AG09319 (cell line): ENCODE measurements at regions not wholly inside any gene's neighbourhood (a gene's known extent, or its start where the extent isn't known, plus 50 kb on each side); places are given as distances from the start of the nearest gene placed in this dataset.
A peak's percentile ranks its signal among the peaks of the same experiment; 100 is the strongest.

Experiments
- DNase-seq: peaks from one replicate; pipeline ENCODE4 v3.0.0-alpha.2; 2010; ENCODE audit warnings: low read depth; ENCODE audit errors: extremely low read depth
- TF ChIP-seq, protein P1 (sequence below): IDR thresholded peaks from 2 replicates; pipeline ENCODE4 v1.5.1; 2011; ENCODE audit warnings: low read depth, mild to moderate bottlenecking, inconsistent platforms, low read length, moderate library complexity

- TF ChIP-seq, protein P1, sequence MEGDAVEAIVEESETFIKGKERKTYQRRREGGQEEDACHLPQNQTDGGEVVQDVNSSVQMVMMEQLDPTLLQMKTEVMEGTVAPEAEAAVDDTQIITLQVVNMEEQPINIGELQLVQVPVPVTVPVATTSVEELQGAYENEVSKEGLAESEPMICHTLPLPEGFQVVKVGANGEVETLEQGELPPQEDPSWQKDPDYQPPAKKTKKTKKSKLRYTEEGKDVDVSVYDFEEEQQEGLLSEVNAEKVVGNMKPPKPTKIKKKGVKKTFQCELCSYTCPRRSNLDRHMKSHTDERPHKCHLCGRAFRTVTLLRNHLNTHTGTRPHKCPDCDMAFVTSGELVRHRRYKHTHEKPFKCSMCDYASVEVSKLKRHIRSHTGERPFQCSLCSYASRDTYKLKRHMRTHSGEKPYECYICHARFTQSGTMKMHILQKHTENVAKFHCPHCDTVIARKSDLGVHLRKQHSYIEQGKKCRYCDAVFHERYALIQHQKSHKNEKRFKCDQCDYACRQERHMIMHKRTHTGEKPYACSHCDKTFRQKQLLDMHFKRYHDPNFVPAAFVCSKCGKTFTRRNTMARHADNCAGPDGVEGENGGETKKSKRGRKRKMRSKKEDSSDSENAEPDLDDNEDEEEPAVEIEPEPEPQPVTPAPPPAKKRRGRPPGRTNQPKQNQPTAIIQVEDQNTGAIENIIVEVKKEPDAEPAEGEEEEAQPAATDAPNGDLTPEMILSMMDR = no peak
- no peak for DNase-seq
These were observed 217.2 kb downstream of the SPRY1 start for GRCh38 chr4:123613586-123614344.

GRCh38 chr4:123615901-123616300 lies 219.3 kb downstream of the SPRY1 start:
- TF ChIP-seq, protein P1 = no peak

GRCh38 chr4:123616951-123617461 lies 220.4 kb downstream of the SPRY1 start:
- TF ChIP-seq, protein P1 = no peak
- peak; percentile 23 for DNase-seq

More at GRCh38 chr4:123615901-123616300, 219.3 kb downstream of the SPRY1 start:
- DNase-seq = no peak

- DNase-seq = no peak
- TF ChIP-seq, protein P1 = no peak
These were observed 221.2 kb downstream of the SPRY1 start for GRCh38 chr4:123617791-123618190.

DNA sequence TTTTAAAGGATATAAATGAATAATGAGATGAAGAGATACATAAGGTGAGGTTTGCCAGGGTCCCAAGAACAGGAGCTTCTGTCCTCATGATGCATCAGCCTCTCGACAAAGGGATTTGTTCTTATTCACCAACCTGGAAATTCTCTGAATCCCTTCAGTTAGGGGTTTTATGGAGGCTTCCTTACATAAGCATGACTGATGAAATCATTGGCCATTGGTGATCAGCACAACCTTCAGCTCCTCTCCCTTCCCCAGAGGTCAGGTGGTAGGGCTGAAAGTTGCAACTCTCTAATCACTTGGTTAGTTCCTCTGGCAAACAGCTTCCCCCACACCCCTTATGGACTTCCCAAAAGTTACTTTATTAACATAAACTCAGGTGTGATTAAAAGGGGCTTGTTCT lies 222.0 kb downstream of the SPRY1 start:
- DNase-seq = no peak
- TF ChIP-seq, protein P1 = no peak

DNA sequence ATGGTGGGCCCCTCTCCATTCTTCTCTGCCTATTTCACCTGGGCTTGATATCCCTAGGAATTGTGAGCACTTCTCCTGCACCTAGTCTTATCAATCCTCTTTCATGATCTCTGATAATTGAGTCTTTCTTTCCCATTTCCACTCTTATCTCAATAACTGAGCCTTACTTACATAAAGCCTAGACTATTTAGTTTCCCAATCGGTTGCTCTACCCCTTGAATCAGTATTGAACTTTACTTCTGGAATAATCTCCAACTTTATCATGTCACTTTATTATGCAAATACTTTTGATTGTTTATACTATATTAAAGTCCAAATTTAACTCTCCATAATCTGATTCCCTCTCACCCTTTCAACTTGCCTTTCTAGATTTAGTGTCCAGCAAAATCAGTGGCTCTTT lies 222.7 kb downstream of the SPRY1 start:
- no peak for DNase-seq
- TF ChIP-seq, protein P1 = no peak

- TF ChIP-seq, protein P1 = no peak
- DNase-seq = no peak
These were observed 223.3 kb downstream of the SPRY1 start for GRCh38 chr4:123619895-123620294.
